ENCODE measurements at regions not wholly inside any gene's neighbourhood (a gene's known extent, or its start where the extent isn't known, plus 50 kb on each side); places are given as distances from the start of the nearest gene placed in this dataset.

- peaks cover 0 to 9% (median 3%) of the 10 kb centered on the region in 4 donors for H3K27me3 ChIP-seq
- intact Hi-C loops (cut with DNase I), result no loop called here
- no peak for DNase-seq
- ATAC-seq, result no peak
- H3K9me3 ChIP-seq, result no peaks in the 10 kb centered on the region
- TF ChIP-seq, protein P1, sequence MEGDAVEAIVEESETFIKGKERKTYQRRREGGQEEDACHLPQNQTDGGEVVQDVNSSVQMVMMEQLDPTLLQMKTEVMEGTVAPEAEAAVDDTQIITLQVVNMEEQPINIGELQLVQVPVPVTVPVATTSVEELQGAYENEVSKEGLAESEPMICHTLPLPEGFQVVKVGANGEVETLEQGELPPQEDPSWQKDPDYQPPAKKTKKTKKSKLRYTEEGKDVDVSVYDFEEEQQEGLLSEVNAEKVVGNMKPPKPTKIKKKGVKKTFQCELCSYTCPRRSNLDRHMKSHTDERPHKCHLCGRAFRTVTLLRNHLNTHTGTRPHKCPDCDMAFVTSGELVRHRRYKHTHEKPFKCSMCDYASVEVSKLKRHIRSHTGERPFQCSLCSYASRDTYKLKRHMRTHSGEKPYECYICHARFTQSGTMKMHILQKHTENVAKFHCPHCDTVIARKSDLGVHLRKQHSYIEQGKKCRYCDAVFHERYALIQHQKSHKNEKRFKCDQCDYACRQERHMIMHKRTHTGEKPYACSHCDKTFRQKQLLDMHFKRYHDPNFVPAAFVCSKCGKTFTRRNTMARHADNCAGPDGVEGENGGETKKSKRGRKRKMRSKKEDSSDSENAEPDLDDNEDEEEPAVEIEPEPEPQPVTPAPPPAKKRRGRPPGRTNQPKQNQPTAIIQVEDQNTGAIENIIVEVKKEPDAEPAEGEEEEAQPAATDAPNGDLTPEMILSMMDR (IDR thresholded peaks at IDR 0.05), result no peak
- no peaks in the 10 kb centered on the region for H3K4me1 ChIP-seq
- no peaks in the 10 kb centered on the region for H3K36me3 ChIP-seq
- FAIRE-seq, result no peak
- no peak overlapping the region for H3K27ac ChIP-seq
- H3K4me3 ChIP-seq, result no peak overlapping the region
These were observed 56.7 kb upstream of the NXF3 start for GRCh38 chrX:103149652-103150051.

- H3K4me1 ChIP-seq, result no peaks in the 10 kb centered on the region
- WGBS, 2 donors, result 63% methylated on average over 1 of the region's 1 CpG
- no peak overlapping the region for H3K27ac ChIP-seq
- ATAC-seq (no peak), DNase-seq (no peak), FAIRE-seq (no peak)
- peaks cover 0 to 10% (median 3%) of the 10 kb centered on the region in 4 donors for H3K27me3 ChIP-seq
- no peaks in the 10 kb centered on the region for H3K9me3 ChIP-seq
- H3K36me3 ChIP-seq, result no peaks in the 10 kb centered on the region
- intact Hi-C loops (cut with DNase I), result no loop called here
- no peak overlapping the region for H3K4me3 ChIP-seq
- TF ChIP-seq, protein P1 (IDR thresholded peaks at IDR 0.05), result no peak
These were observed 55.1 kb upstream of the NXF3 start for GRCh38 chrX:103148075-103148474.

Measured in pancreas (tissue), 10 donors.